HG02798 (cell line): ENCODE measurements at regions not wholly inside any gene's neighbourhood (a gene's known extent, or its start where the extent isn't known, plus 50 kb on each side); places are given as distances from the start of the nearest gene placed in this dataset.

Source experiments
- ATAC-seq: cut with Tn5 transposase; IDR thresholded peaks from one replicate; pipeline ENCODE4 v1.9.1; 2021; ENCODE audit warnings: mild to moderate bottlenecking; ENCODE audit not compliant: unreplicated experiment, poor library complexity

DNA sequence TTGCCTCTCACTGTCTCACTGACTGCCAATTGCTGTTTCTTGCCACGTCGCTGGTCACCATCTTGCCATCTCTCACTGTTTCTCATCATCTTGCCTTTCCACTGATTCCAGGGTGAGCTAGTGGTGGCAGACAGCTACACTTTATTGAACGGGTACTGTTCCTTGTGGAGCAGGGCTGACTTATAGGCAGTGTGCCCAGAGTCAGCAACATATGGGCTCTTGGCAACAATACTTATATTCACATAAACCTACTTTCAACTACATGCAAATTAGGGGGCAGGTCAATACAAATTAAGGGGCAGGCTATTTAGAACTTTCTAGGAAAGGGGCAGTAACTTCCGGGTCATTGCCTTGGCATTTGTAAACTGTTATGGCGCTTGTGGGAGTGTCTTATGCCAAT is 186.2 kb upstream of the SYNDIG1 start:
- no peak for ATAC-seq

DNA sequence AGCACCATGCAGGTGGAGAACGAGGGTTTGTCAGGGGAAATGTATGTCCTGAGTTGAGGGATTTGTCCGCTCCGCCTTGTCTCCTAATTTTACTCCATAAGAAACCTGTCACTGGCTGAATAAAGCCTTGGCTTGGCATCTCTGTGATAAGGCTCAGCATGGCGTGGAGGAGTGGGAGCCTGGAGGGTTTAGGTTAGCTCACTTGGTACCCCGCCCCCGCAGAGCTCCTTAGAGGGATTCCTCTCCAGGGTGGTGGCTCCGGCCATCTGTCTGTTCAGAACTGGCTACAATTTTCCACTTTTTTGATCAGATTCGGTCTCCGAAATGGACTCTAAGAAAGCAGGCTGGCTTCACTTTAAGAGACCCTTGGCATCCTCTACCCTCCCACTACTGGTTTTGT is 192.2 kb upstream of the SYNDIG1 start:
- ATAC-seq: no peak

GRCh38 chr20:24275946-24276705 is 193.3 kb upstream of the SYNDIG1 start:
- ATAC-seq: no peak

DNA sequence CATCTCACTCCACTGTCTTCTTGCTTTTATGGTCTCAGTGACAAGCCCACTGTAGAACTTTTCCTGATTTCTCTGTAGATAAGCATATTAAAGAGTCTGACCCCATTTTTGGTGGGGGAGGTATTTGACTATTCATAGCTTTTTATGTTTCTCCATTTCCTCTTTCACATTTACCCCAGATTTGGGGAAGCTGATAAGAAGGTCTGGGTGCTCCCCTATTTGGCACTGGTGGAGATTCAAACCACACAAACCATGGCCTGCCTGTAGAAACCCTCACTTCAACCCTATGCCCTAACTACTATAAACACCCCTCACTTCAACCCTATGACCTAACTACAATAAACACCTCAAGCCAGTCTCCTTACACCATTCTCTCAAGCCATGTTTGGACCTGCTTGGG is 196.2 kb upstream of the SYNDIG1 start:
- ATAC-seq: no peak

DNA sequence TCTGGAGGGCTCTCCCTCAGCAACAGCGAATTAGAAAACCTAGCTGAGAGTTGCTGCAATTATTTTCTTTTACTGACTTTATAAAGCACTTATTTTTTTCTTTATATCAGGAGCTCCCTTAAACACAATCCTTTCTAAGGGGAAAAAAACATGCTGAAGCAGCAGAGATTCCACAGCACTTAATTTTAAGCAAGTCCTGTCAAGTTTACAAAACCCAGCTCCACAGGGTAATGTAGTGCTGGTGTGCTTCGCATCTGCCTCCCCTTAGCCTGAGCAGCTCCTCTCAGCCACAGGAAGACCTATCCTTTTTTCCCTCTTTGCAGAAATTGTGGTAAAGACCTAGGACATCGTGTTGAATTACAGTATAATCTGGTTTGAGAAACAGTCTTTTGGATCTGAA is 208.1 kb upstream of the SYNDIG1 start:
- no peak for ATAC-seq

- no peak for ATAC-seq
Observed at GRCh38 chr20:24257171-24257570, 212.3 kb upstream of the SYNDIG1 start.

- ATAC-seq: no peak
Observed at GRCh38 chr20:24256307-24256706, 213.1 kb upstream of the SYNDIG1 start.

DNA sequence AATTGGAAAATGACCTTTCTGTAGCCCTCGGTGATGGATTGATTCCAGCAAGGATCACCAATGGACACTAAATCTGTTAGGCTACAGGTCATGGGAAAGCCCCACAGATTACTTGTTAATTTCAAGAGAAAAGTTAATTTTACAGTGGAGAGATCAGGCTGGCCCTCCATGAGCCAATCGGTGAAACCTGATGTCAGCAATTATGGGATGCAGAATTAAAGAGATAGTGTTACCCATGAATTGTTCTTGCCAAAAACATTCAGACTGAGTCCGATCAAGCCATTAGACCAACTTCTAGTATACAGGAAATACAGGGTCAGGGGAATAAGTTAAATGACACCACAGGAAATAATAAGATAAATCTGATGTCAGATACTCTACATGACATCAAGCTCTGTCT is 214.9 kb upstream of the SYNDIG1 start:
- ATAC-seq: no peak

DNA sequence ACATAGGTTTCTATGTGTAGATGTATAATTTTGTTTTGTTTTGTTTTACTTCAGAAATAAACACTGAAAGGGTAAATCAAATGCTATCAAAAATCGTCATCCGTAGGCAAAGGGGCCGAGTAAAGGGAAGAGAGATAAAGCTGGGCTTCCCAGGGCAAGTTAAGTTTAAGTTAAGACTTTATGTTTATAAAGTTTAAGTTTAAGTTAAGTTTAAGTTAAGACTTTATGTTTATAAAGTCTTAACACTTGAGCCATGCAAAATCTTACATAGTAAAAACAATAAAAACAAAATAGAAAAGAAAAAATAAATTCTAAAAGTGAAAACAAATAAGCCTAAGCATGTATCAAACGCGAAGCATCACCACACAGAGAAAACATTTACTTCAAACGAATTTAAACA is 216.1 kb upstream of the SYNDIG1 start:
- no peak for ATAC-seq

GRCh38 chr20:24245094-24245493 is 224.3 kb upstream of the SYNDIG1 start:
- ATAC-seq: no peak

- ATAC-seq: no peak
Observed at GRCh38 chr20:24242763-24243162, 226.7 kb upstream of the SYNDIG1 start.

- no peak for ATAC-seq
Observed at GRCh38 chr20:24241466-24241865, 228.0 kb upstream of the SYNDIG1 start.

DNA sequence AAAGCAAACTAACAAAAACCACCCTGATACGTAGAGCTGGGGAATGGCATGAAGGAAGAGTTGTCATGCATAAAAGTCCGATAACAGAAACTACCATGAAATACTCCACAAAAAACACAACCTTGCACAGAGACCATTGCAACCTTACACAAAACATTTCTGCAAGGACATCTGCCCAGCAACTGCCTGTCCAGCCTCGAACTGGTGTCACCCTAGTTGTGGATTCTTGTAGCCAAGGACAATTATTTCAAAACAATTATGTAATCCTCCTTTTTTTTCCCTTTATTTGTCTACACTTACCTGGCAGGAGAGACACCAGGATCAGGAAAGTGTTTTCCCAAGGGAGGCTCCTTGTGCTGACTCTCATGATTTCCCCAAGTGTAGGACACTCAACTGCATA is 232.5 kb upstream of the SYNDIG1 start:
- no peak for ATAC-seq

DNA sequence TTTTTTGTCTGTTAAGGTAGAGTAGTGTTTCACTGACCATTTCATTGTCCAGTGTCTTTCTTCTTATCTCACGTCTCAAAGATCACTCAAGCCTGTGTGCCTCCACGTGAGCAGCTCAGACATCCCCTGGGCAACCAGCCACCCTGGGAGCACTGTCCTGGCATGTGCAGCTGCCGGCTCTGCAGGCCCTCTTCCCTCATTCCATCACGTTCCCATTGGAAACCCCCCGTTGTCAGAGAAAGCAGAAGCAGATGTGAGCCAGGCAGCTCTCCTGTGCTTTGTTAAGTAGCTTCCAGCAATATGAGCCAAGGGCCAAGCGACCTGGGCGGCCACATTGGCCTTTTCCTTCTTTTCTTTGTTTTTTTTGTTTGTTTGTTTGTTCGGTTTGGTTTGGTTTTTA is 233.2 kb upstream of the SYNDIG1 start:
- ATAC-seq: no peak

- ATAC-seq: no peak
Observed at GRCh38 chr20:24235296-24236175, 233.9 kb upstream of the SYNDIG1 start.

DNA sequence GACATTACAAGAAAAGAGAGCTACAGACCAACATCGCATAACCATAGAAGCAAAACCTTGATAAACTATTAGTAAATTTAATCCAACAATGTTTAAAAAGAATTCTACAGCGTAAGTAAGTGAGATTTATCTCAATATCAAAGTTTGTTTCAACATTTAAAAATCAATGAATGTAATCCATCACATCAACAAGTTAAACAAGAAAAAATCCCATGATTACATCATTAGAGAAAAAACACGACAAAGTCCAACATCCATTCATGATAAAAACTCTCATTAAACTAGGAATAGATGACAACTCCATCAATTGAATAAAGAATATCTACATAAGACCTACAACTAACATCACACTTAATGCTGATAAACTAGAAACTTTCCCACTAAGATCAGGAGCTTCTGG is 239.0 kb upstream of the GGTLC1 start:
- ATAC-seq: no peak

- no peak for ATAC-seq
Observed at GRCh38 chr20:24212494-24212893, 223.9 kb upstream of the GGTLC1 start.

- no peak for ATAC-seq
Observed at GRCh38 chr20:24211972-24212371, 223.4 kb upstream of the GGTLC1 start.

- no peak for ATAC-seq
Observed at GRCh38 chr20:24210356-24210755, 221.8 kb upstream of the GGTLC1 start.

DNA sequence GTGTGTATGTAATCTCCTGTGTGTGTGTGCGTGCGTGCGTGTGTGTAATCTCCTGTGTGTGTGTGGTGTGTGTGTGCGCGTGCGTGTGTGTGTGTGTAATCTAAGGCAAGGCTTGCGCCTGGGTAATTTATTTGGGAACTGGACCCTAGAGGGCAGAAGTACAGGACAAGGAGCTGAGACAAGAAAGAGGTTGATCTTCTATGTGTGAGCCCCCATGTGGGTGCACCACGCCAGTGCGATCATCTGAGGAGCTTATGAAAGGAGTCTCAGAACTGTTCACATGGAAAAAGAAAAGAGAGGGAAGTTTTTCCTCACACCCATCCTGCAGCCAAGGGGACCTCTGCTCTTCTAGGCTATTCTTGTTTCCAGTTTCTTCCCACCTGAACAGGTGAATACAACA is 220.1 kb upstream of the GGTLC1 start:
- ATAC-seq: no peak

DNA sequence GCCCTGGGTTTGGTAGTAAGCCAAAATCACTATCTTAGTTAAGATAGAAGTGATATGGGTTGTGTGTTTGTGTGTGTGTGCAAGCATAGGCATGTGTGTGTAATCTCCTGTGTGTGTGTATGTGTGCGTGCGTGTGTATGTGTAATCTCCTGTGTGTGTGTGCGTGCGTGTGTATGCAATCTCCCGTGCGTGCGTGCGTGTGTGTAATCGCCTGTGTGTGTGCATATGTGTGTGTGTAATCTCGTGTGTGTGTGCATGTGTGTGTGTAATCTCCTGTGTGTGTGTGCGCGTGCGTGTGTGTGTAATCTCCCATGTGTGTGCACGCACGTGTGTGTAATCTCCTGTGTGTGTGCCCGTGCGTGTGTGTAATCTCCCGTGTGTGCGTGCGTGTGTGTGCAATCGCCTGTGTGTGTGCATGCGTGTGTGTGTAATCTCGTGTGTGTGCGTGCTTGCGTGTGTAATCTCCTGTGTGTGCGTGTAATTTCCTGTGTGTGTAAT is 219.3 kb upstream of the GGTLC1 start:
- no peak for ATAC-seq
